ENCODE measurements at regions not wholly inside any gene's neighbourhood (a gene's known extent, or its start where the extent isn't known, plus 50 kb on each side); places are given as distances from the start of the nearest gene placed in this dataset.

GRCh38 chr2:2871480-2872308 lies 505.9 kb downstream of the EIPR1 start:
- no peaks in the 10 kb centered on the region for H3K36me3 ChIP-seq (ENCODE audit: low read depth)
- no peaks in the 10 kb centered on the region for H3K27me3 ChIP-seq (ENCODE audit: insufficient read depth, poor library complexity, severe bottlenecking)
- TF ChIP-seq, protein P1, sequence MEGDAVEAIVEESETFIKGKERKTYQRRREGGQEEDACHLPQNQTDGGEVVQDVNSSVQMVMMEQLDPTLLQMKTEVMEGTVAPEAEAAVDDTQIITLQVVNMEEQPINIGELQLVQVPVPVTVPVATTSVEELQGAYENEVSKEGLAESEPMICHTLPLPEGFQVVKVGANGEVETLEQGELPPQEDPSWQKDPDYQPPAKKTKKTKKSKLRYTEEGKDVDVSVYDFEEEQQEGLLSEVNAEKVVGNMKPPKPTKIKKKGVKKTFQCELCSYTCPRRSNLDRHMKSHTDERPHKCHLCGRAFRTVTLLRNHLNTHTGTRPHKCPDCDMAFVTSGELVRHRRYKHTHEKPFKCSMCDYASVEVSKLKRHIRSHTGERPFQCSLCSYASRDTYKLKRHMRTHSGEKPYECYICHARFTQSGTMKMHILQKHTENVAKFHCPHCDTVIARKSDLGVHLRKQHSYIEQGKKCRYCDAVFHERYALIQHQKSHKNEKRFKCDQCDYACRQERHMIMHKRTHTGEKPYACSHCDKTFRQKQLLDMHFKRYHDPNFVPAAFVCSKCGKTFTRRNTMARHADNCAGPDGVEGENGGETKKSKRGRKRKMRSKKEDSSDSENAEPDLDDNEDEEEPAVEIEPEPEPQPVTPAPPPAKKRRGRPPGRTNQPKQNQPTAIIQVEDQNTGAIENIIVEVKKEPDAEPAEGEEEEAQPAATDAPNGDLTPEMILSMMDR (IDR thresholded peaks at IDR 0.05; ENCODE audit: poor library complexity, severe bottlenecking): no peak
- no peak for ATAC-seq (ENCODE audit: low read depth)
- H3K4me3 ChIP-seq (ENCODE audit: severe bottlenecking): no peak overlapping the region
- no peak overlapping the region for H3K27ac ChIP-seq (ENCODE audit: poor library complexity, severe bottlenecking)
- no peaks in the 10 kb centered on the region for H3K4me1 ChIP-seq (ENCODE audit: insufficient read depth, poor library complexity, severe bottlenecking)
- no peak for DNase-seq (ENCODE audit: low spot score)
- H3K9me3 ChIP-seq (ENCODE audit: severe bottlenecking): no peaks in the 10 kb centered on the region

DNA sequence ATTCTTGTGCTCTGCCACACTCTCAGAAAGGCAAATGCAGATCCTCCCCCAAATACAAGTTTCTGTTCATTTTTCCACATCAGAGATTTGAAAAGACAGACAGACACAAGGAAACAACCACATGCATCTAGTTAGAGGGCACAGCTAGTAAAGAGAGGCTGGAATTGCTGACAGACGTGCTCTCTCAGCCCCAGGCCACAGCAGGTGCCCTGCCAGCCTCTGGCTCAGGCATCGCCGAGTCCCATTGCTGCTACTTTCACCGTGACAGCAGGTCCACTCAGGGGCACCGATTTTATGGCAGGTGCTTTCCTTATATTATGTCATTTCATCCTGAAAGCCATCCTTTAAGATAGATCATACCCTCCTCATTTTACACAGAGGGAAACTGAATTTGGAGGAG lies 507.5 kb downstream of the EIPR1 start:
- Histone ChIP-seq H3K36me3 (ENCODE audit: low read depth) (no peaks in the 10 kb centered on the region), H3K4me3 (ENCODE audit: severe bottlenecking) (no peak overlapping the region), H3K27me3 (ENCODE audit: insufficient read depth, poor library complexity, severe bottlenecking) (no peaks in the 10 kb centered on the region), H3K4me1 (ENCODE audit: insufficient read depth, poor library complexity, severe bottlenecking) (no peaks in the 10 kb centered on the region), H3K27ac (ENCODE audit: poor library complexity, severe bottlenecking) (no peak overlapping the region), H3K9me3 (ENCODE audit: severe bottlenecking) (no peaks in the 10 kb centered on the region)
- ATAC-seq (ENCODE audit: low read depth) (no peak), DNase-seq (ENCODE audit: low spot score) (no peak)
- TF ChIP-seq, protein P1 (IDR thresholded peaks at IDR 0.05; ENCODE audit: poor library complexity, severe bottlenecking): no peak

DNA sequence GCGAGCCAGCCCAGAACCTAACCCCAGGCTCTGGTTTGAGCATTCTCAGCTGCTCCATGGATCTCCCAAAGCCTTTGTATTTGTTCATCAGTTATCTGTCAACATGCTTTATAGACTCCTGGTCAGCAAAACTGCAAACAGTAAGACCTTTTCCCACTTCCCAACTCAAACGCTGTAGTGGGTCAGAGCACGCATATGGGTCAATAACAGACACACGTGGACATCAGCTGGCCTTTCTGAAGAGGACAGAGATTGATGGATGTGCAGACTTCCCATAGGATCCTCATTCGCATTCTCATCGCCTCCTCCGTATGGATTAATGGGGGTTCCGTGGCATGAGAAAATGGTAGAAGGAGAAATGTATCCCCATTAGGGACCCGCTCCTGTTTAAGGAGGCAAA lies 508.1 kb downstream of the EIPR1 start:
- ATAC-seq (ENCODE audit: low read depth) (no peak), DNase-seq (ENCODE audit: low spot score) (no peak)
- no peaks in the 10 kb centered on the region for H3K9me3 ChIP-seq (ENCODE audit: severe bottlenecking)
- no peak overlapping the region for H3K4me3 ChIP-seq (ENCODE audit: severe bottlenecking)
- no peaks in the 10 kb centered on the region for H3K36me3 ChIP-seq (ENCODE audit: low read depth)
- no peaks in the 10 kb centered on the region for H3K4me1 ChIP-seq (ENCODE audit: insufficient read depth, poor library complexity, severe bottlenecking)
- TF ChIP-seq, protein P1 (IDR thresholded peaks at IDR 0.05; ENCODE audit: poor library complexity, severe bottlenecking): no peak
- no peak overlapping the region for H3K27ac ChIP-seq (ENCODE audit: poor library complexity, severe bottlenecking)
- no peaks in the 10 kb centered on the region for H3K27me3 ChIP-seq (ENCODE audit: insufficient read depth, poor library complexity, severe bottlenecking)

DNA sequence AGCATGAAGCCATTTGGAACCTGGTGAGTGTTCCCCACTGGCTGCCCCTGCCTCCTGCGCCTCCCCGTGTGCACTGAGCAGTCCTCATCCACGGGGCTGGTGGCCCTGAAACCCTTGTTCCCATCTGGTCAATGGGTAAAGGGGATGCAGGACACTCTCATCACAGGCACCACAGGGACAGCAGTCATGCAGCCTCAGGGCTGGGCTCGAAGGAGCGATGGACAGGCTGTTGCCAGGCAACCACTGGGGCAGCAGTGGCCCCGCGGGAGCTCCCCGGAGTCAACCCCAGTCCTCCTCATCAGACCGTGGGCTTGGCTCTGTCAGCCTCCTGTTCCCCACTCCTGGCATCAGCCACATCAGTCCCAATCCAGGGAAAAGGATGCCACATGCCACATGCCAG lies 509.5 kb downstream of the EIPR1 start:
- ATAC-seq (ENCODE audit: low read depth): no peak

More for the DNA sequence above, 509.5 kb downstream of the EIPR1 start:
- Histone ChIP-seq H3K4me3 (ENCODE audit: severe bottlenecking) (no peak overlapping the region), H3K27me3 (ENCODE audit: insufficient read depth, poor library complexity, severe bottlenecking) (no peaks in the 10 kb centered on the region), H3K27ac (ENCODE audit: poor library complexity, severe bottlenecking) (no peak overlapping the region), H3K4me1 (ENCODE audit: insufficient read depth, poor library complexity, severe bottlenecking) (no peaks in the 10 kb centered on the region), H3K36me3 (ENCODE audit: low read depth) (no peaks in the 10 kb centered on the region), H3K9me3 (ENCODE audit: severe bottlenecking) (no peaks in the 10 kb centered on the region)
- DNase-seq (ENCODE audit: low spot score): no peak
- TF ChIP-seq, protein P1 (IDR thresholded peaks at IDR 0.05; ENCODE audit: poor library complexity, severe bottlenecking): no peak

All from RWPE2 (cell line).